HG03135 (cell line): ENCODE measurements at regions not wholly inside any gene's neighbourhood (a gene's known extent, or its start where the extent isn't known, plus 50 kb on each side); places are given as distances from the start of the nearest gene placed in this dataset.

Experiments used
- ATAC-seq: cut with Tn5 transposase; IDR thresholded peaks from one replicate; pipeline ENCODE4 v1.9.1; 2021; ENCODE audit warnings: mild to moderate bottlenecking, moderate library complexity; ENCODE audit not compliant: unreplicated experiment

- no peak for ATAC-seq
Measured at GRCh38 chr3:78402720-78403119, 1362.8 kb downstream of the ROBO2 start.

- ATAC-seq = no peak
Measured at GRCh38 chr3:78405745-78406144, 1362.1 kb downstream of the ROBO1 start.

- no peak for ATAC-seq
Measured at GRCh38 chr3:78406396-78406795, 1361.4 kb downstream of the ROBO1 start.

GRCh38 chr3:78410077-78410476 is 1357.7 kb downstream of the ROBO1 start:
- no peak for ATAC-seq

- ATAC-seq = no peak
Measured at GRCh38 chr3:78414261-78414660, 1353.5 kb downstream of the ROBO1 start.

GRCh38 chr3:78420611-78421010 is 1347.2 kb downstream of the ROBO1 start:
- no peak for ATAC-seq

- ATAC-seq = no peak
Measured at GRCh38 chr3:78421247-78421966, 1346.4 kb downstream of the ROBO1 start.

GRCh38 chr3:78424656-78425055 is 1343.1 kb downstream of the ROBO1 start:
- no peak for ATAC-seq

- no peak for ATAC-seq
Measured at GRCh38 chr3:78426454-78426853, 1341.3 kb downstream of the ROBO1 start.

GRCh38 chr3:78427303-78427702 is 1340.5 kb downstream of the ROBO1 start:
- ATAC-seq = no peak

GRCh38 chr3:78430741-78431140 is 1337.1 kb downstream of the ROBO1 start:
- ATAC-seq = no peak

- no peak for ATAC-seq
Measured at GRCh38 chr3:78434801-78435200, 1333.0 kb downstream of the ROBO1 start.

- ATAC-seq = no peak
Measured at GRCh38 chr3:78455166-78455565, 1312.6 kb downstream of the ROBO1 start.

GRCh38 chr3:78455712-78456433 is 1311.9 kb downstream of the ROBO1 start:
- ATAC-seq = no peak

GRCh38 chr3:78459796-78460195 is 1308.0 kb downstream of the ROBO1 start:
- ATAC-seq = no peak

- ATAC-seq = no peak
Measured at GRCh38 chr3:78462021-78462420, 1305.8 kb downstream of the ROBO1 start.

GRCh38 chr3:78476076-78476475 is 1291.7 kb downstream of the ROBO1 start:
- no peak for ATAC-seq

GRCh38 chr3:78481050-78481449 is 1286.7 kb downstream of the ROBO1 start:
- ATAC-seq = no peak

GRCh38 chr3:78483090-78483489 is 1284.7 kb downstream of the ROBO1 start:
- no peak for ATAC-seq

- no peak for ATAC-seq
Measured at GRCh38 chr3:78494851-78495250, 1272.9 kb downstream of the ROBO1 start.

- ATAC-seq = no peak
Measured at GRCh38 chr3:78495301-78495700, 1272.5 kb downstream of the ROBO1 start.

- no peak for ATAC-seq
Measured at GRCh38 chr3:78496501-78496900, 1271.3 kb downstream of the ROBO1 start.
